ENCODE measurements at regions not wholly inside any gene's neighbourhood (a gene's known extent, or its start where the extent isn't known, plus 50 kb on each side); places are given as distances from the start of the nearest gene placed in this dataset.
A peak's percentile ranks its signal among the peaks of the same experiment; 100 is the strongest.

GRCh38 chr9:129485145-129485774 is 135.6 kb downstream of the C9orf50 start:
- peaks cover 81 to 93% (median 88%) of the 10 kb centered on the region in 4 donors for H3K4me1 ChIP-seq

GRCh38 chr9:129484352-129485000 is 136.4 kb downstream of the C9orf50 start:
- H3K36me3 ChIP-seq = no peaks in the 10 kb centered on the region
- no peak for DNase-seq
- no peaks in the 10 kb centered on the region for H3K27me3 ChIP-seq
- TF ChIP-seq POLR2AphosphoS5 (IDR thresholded peaks at IDR 0.05) (no peak), EP300 (IDR thresholded peaks at IDR 0.05) (no peak), POLR2A (IDR thresholded peaks at IDR 0.05) (no peak), CTCF (IDR thresholded peaks at IDR 0.05) (no peak)
- WGBS, 5 donors = 68 to 80% (median 71%) methylated on average over 10 to 11 of the region's 11 CpGs
- H3K27ac ChIP-seq = peak overlapping the region; percentile 97 to 100 (median 100)
- H3K9me3 ChIP-seq = no peaks in the 10 kb centered on the region
- H3K4me1 ChIP-seq = peaks cover 81 to 93% (median 88%) of the 10 kb centered on the region in 4 donors
- peak overlapping the region in 1 of 4 donors; percentile 45 for H3K4me3 ChIP-seq
- intact Hi-C loops (cut with DNase I; ENCODE audit: low total_unique reads) = no loop called here

More at GRCh38 chr9:129485145-129485774, 135.6 kb downstream of the C9orf50 start:
- Histone ChIP-seq H3K9me3 (no peaks in the 10 kb centered on the region), H3K4me3 (no peak overlapping the region), H3K36me3 (no peaks in the 10 kb centered on the region), H3K27me3 (no peaks in the 10 kb centered on the region), H3K27ac (peak overlapping the region; percentile 97 to 100 (median 100))
- no peak for DNase-seq
- WGBS, 5 donors = 83 to 85% (median 83%) methylated on average over 9 of the region's 9 CpGs
- intact Hi-C loops (cut with DNase I; ENCODE audit: low total_unique reads) = no loop called here
- no peak for TF ChIP-seq EP300 (IDR thresholded peaks at IDR 0.05)
- no peak for TF ChIP-seq POLR2A (IDR thresholded peaks at IDR 0.05)
- no peak for TF ChIP-seq POLR2AphosphoS5 (IDR thresholded peaks at IDR 0.05)
- no peak for TF ChIP-seq CTCF (IDR thresholded peaks at IDR 0.05)

- H3K27ac ChIP-seq = peak overlapping the region; percentile 97 to 100 (median 100)
- TF ChIP-seq POLR2A (IDR thresholded peaks at IDR 0.05) = peak in 1 of 4 donors; percentile 42
- no peak for TF ChIP-seq EP300 (IDR thresholded peaks at IDR 0.05)
- peak; percentile 87 to 90 (median 90) for TF ChIP-seq POLR2AphosphoS5 (IDR thresholded peaks at IDR 0.05)
- no peak for TF ChIP-seq CTCF (IDR thresholded peaks at IDR 0.05)
- 11 to 16% (median 14%) methylated on average over 25 to 34 of the region's 34 CpGs for WGBS, 5 donors
- H3K4me3 ChIP-seq = peak overlapping the region; percentile 45 to 61 (median 54)
- H3K27me3 ChIP-seq = no peaks in the 10 kb centered on the region
- H3K9me3 ChIP-seq = no peaks in the 10 kb centered on the region
- no peaks in the 10 kb centered on the region for H3K36me3 ChIP-seq
- DNase-seq = peak; percentile 85 to 96
- intact Hi-C loops (cut with DNase I; ENCODE audit: low total_unique reads) = no loop called here
- peaks cover 87 to 93% (median 88%) of the 10 kb centered on the region in 4 donors for H3K4me1 ChIP-seq
These were observed 137.2 kb downstream of the C9orf50 start for GRCh38 chr9:129483415-129484351.
